RWPE2 (cell line): ENCODE measurements at regions not wholly inside any gene's neighbourhood (a gene's known extent, or its start where the extent isn't known, plus 50 kb on each side); places are given as distances from the start of the nearest gene placed in this dataset.
A peak's percentile ranks its signal among the peaks of the same experiment; 100 is the strongest.

Experiments used
- ATAC-seq: fragments of 200-7000 bp; cut with Tn5 transposase; 3 replicates; pipeline ENCODE4 v1.9.1; 2021; ENCODE audit warnings: low read depth
- DNase-seq: peaks from one replicate; pipeline ENCODE4 v3.0.0-alpha.2; 2020; ENCODE audit warnings: low spot score
- H3K27ac ChIP-seq: fragments of 450-650 bp; 2 replicates; pipeline ENCODE4 v1.5.1; 2017; ENCODE audit warnings: mild to moderate bottlenecking; ENCODE audit not compliant: poor library complexity, severe bottlenecking
- H3K27me3 ChIP-seq: fragments of 250-450 bp; sonication (Bioruptor Pico); 2 replicates; pipeline ENCODE4 v1.5.1; 2021; ENCODE audit warnings: mild to moderate bottlenecking, moderate library complexity; ENCODE audit not compliant: insufficient read depth, poor library complexity, severe bottlenecking
- H3K36me3 ChIP-seq: fragments of 250-450 bp; sonication (Bioruptor Pico); 2 replicates; pipeline ENCODE4 v1.5.1; 2020; ENCODE audit warnings: low read depth, mild to moderate bottlenecking, moderate library complexity
- H3K4me1 ChIP-seq: fragments of 250-450 bp; sonication (Bioruptor Pico); 2 replicates; pipeline ENCODE4 v1.5.1; 2021; ENCODE audit warnings: mild to moderate bottlenecking, moderate library complexity; ENCODE audit not compliant: insufficient read depth, poor library complexity, severe bottlenecking
- H3K4me3 ChIP-seq: fragments of 250-450 bp; sonication (Bioruptor Pico); 2 replicates; pipeline ENCODE4 v1.5.1; 2021; ENCODE audit warnings: mild to moderate bottlenecking, moderate library complexity; ENCODE audit not compliant: severe bottlenecking
- H3K9me3 ChIP-seq: fragments of 250-450 bp; sonication (Bioruptor Pico); 2 replicates; pipeline ENCODE4 v1.5.1; 2021; ENCODE audit warnings: mild to moderate bottlenecking, moderate library complexity; ENCODE audit not compliant: severe bottlenecking
- CTCF ChIP-seq: fragments of 450-650 bp; IDR thresholded peaks from one replicate; pipeline ENCODE4 v1.5.1; 2017; ENCODE audit warnings: mild to moderate bottlenecking, moderate library complexity; ENCODE audit not compliant: poor library complexity, severe bottlenecking

- Histone ChIP-seq H3K9me3 (no peaks in the 10 kb centered on the region), H3K27me3 (no peaks in the 10 kb centered on the region), H3K4me1 (no peaks in the 10 kb centered on the region), H3K27ac (no peak overlapping the region), H3K4me3 (no peak overlapping the region), H3K36me3 (no peaks in the 10 kb centered on the region)
- DNase-seq (no peak), ATAC-seq (no peak)
- no peak for TF ChIP-seq CTCF
Observed at GRCh38 chr9:7237473-7238246, 479.9 kb downstream of the KDM4C start.

DNA sequence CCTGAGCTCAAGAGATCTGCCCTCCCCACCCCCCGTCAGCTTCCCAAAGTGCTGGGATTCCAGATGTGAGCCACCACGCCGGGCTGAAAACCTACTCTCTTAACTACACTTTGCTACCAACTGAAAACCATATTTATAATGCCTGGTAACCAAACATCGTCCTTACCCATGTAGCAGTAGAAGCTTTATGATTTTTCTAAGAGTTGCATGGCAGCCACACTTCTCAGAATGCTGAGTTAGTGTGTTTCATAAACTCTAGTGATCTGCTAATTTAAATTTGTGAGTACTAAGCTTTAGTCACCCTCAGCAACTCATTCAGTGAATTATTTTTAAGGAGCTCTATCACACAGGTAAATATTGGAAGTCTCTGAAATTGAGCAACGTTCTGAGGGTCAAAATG, 478.4 kb downstream of the KDM4C start:
- no peak for TF ChIP-seq CTCF
- ATAC-seq = no peak
- no peaks in the 10 kb centered on the region for H3K9me3 ChIP-seq

DNA sequence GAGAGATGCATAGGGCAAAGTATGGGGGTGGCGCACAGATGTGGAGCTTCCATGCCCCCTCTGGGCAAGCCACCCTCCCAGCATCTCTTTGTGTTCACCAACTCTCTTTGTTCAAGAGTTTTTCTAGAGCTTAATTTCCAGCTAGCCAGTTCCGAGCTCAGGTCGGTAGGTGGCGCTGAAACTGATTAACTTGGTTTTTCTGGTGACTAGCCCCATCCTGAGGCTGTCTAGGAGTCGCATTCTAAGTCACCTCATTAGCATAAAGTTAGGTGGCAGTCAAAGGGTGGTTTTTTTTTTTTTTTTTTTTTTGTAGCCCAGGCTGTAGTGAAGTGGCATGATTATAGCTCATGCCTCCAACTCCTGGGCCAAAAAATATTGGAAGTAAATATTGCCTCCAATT, 476.4 kb downstream of the KDM4C start:
- H3K9me3 ChIP-seq = no peaks in the 10 kb centered on the region
- H3K4me3 ChIP-seq = no peak overlapping the region
- no peak overlapping the region for H3K27ac ChIP-seq
- DNase-seq (no peak), ATAC-seq (peak; percentile 59; the same call in 1 of the 3 replicates)
- H3K36me3 ChIP-seq = no peaks in the 10 kb centered on the region
- no peaks in the 10 kb centered on the region for H3K4me1 ChIP-seq
- H3K27me3 ChIP-seq = no peaks in the 10 kb centered on the region
- TF ChIP-seq CTCF = peak; percentile 74

More for the DNA sequence above, 478.4 kb downstream of the KDM4C start:
- H3K4me1 ChIP-seq = no peaks in the 10 kb centered on the region
- H3K27me3 ChIP-seq = no peaks in the 10 kb centered on the region
- no peak overlapping the region for H3K4me3 ChIP-seq
- H3K27ac ChIP-seq = no peak overlapping the region
- no peaks in the 10 kb centered on the region for H3K36me3 ChIP-seq
- DNase-seq = no peak

- DNase-seq (no peak), ATAC-seq (no peak)
- H3K27ac ChIP-seq = no peak overlapping the region
- no peak for TF ChIP-seq CTCF
- no peaks in the 10 kb centered on the region for H3K36me3 ChIP-seq
- H3K4me3 ChIP-seq = no peak overlapping the region
- H3K27me3 ChIP-seq = no peaks in the 10 kb centered on the region
- no peaks in the 10 kb centered on the region for H3K9me3 ChIP-seq
- no peaks in the 10 kb centered on the region for H3K4me1 ChIP-seq
Observed at GRCh38 chr9:7229571-7229970, 471.8 kb downstream of the KDM4C start.

GRCh38 chr9:7228726-7229125, 471.0 kb downstream of the KDM4C start:
- no peaks in the 10 kb centered on the region for H3K9me3 ChIP-seq
- H3K4me3 ChIP-seq = no peak overlapping the region
- H3K27me3 ChIP-seq = no peaks in the 10 kb centered on the region
- no peaks in the 10 kb centered on the region for H3K4me1 ChIP-seq
- ATAC-seq (no peak), DNase-seq (no peak)
- no peak for TF ChIP-seq CTCF
- H3K36me3 ChIP-seq = no peaks in the 10 kb centered on the region
- H3K27ac ChIP-seq = no peak overlapping the region
